Right atrium auricular region (tissue), 2 donors: ENCODE measurements at regions not wholly inside any gene's neighbourhood (a gene's known extent, or its start where the extent isn't known, plus 50 kb on each side); places are given as distances from the start of the nearest gene placed in this dataset.
A peak's percentile ranks its signal among the peaks of the same experiment; 100 is the strongest.

Experiments used
- DNase-seq: peaks from one replicate; pipeline ENCODE4 v3.0.0-alpha.2; 2019; ENCODE audit warnings: low spot score
- H3K27ac ChIP-seq, 2 donors: fragments of 200-600 bp; sonication (generic); 1 replicate in 1 of 2; 2 replicates in 1 of 2; pipeline ENCODE4 v1.5.1; 2016 to 2019
- H3K27me3 ChIP-seq, 2 donors: fragments of 200-600 bp; sonication (generic); one replicate each; pipeline versions ENCODE4 v1.5.1 to v1.6.0; 2017 to 2019
- H3K36me3 ChIP-seq: fragments of 200-600 bp; sonication (generic); one replicate; pipeline ENCODE4 v1.5.1; 2016
- H3K4me1 ChIP-seq, 2 donors: fragments of 200-600 bp; sonication (generic); one replicate each; pipeline versions ENCODE4 v1.5.1 to v1.6.0; 2017 to 2019
- H3K4me3 ChIP-seq, 2 donors: fragments of 200-600 bp; sonication (generic); 1 replicate in 1 of 2; 2 replicates in 1 of 2; pipeline ENCODE4 v1.5.1; 2017 to 2019; ENCODE audit warnings: mild to moderate bottlenecking in 1 of 2, moderate library complexity in 1 of 2
- H3K9me3 ChIP-seq, 2 donors: fragments of 200-600 bp; sonication (generic); one replicate each; pipeline ENCODE4 v1.5.1; 2019
- CTCF ChIP-seq, 2 donors: fragments of 200-600 bp; sonication (generic); IDR thresholded peaks; one replicate each; pipeline ENCODE4 v1.5.1; 2019; ENCODE audit warnings: antibody characterized with exemption in 2 of 2

- Histone ChIP-seq H3K36me3 (no peaks in the 10 kb centered on the region), H3K27ac (peak overlapping the region in 1 of 2 donors; percentile 40), H3K4me1 (no peaks in the 10 kb centered on the region), H3K27me3 (no peaks in the 10 kb centered on the region), H3K4me3 (no peak overlapping the region), H3K9me3 (no peaks in the 10 kb centered on the region)
- no peak for DNase-seq
- TF ChIP-seq CTCF (IDR thresholded peaks at IDR 0.05), result no peak
Observed at GRCh38 chr6:18328070-18328469, 59.1 kb upstream of the RNF144B start.

DNA sequence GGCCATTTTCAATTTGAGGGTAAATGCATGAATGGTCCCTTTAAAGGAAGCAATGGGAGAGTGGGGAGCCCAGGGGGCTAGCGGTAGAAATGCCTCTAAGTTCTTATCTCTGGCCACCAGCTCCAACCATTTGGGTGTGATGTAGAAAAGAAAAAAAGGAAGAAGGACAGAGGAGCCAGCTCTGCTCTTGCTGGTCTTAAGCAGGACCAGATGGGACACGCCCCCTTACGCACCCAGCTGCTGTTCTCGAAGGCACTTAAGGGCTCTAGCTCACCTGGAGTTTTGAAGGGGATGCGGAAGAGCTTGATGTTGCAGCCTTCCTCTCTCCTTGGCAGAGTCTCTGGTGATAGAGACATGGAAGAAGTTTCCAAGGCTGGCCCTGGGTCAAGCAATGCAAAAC is 59.5 kb upstream of the RNF144B start:
- DNase-seq, result peak; percentile 65
- peak overlapping the region in 1 of 2 donors; percentile 40 for H3K27ac ChIP-seq
- H3K4me3 ChIP-seq, result no peak overlapping the region
- H3K9me3 ChIP-seq, result no peaks in the 10 kb centered on the region
- no peak for TF ChIP-seq CTCF (IDR thresholded peaks at IDR 0.05)
- no peaks in the 10 kb centered on the region for H3K4me1 ChIP-seq
- no peaks in the 10 kb centered on the region for H3K36me3 ChIP-seq
- no peaks in the 10 kb centered on the region for H3K27me3 ChIP-seq

GRCh38 chr6:18326980-18327379 is 60.2 kb upstream of the RNF144B start:
- H3K4me1 ChIP-seq, result no peaks in the 10 kb centered on the region
- no peak overlapping the region for H3K4me3 ChIP-seq
- no peaks in the 10 kb centered on the region for H3K36me3 ChIP-seq
- H3K27ac ChIP-seq, result no peak overlapping the region
- H3K9me3 ChIP-seq, result no peaks in the 10 kb centered on the region
- DNase-seq, result no peak
- TF ChIP-seq CTCF (IDR thresholded peaks at IDR 0.05), result no peak
- no peaks in the 10 kb centered on the region for H3K27me3 ChIP-seq

DNA sequence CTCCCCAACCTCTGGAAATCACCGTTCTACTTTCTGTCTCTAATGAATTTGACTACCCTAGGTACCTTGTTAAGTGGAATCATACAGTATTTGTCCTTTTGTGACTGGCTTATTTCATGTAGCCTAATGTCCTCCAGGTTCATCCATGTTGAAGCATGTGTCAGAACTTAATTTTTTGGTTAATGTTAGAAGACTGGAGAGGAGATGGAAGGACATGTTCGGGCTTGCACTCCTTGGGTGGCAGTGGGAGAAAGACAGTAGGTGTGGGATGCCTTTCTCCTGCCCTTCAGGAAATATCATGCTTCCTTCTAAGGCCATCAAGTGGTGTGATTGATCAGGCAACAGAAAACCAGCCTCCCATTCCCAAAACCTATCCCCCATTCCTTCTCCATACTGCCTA is 61.1 kb upstream of the RNF144B start:
- H3K4me1 ChIP-seq, result no peaks in the 10 kb centered on the region
- H3K9me3 ChIP-seq, result no peaks in the 10 kb centered on the region
- TF ChIP-seq CTCF (IDR thresholded peaks at IDR 0.05), result no peak
- no peak for DNase-seq
- H3K27ac ChIP-seq, result no peak overlapping the region
- H3K27me3 ChIP-seq, result no peaks in the 10 kb centered on the region
- H3K36me3 ChIP-seq, result no peaks in the 10 kb centered on the region
- no peak overlapping the region for H3K4me3 ChIP-seq

GRCh38 chr6:18324706-18325042 is 60.3 kb upstream of the DEK start:
- H3K4me1 ChIP-seq, result no peaks in the 10 kb centered on the region
- no peaks in the 10 kb centered on the region for H3K9me3 ChIP-seq
- TF ChIP-seq CTCF (IDR thresholded peaks at IDR 0.05), result no peak
- no peaks in the 10 kb centered on the region for H3K36me3 ChIP-seq
- H3K27ac ChIP-seq, result no peak overlapping the region
- H3K4me3 ChIP-seq, result no peak overlapping the region
- no peaks in the 10 kb centered on the region for H3K27me3 ChIP-seq
- no peak for DNase-seq

DNA sequence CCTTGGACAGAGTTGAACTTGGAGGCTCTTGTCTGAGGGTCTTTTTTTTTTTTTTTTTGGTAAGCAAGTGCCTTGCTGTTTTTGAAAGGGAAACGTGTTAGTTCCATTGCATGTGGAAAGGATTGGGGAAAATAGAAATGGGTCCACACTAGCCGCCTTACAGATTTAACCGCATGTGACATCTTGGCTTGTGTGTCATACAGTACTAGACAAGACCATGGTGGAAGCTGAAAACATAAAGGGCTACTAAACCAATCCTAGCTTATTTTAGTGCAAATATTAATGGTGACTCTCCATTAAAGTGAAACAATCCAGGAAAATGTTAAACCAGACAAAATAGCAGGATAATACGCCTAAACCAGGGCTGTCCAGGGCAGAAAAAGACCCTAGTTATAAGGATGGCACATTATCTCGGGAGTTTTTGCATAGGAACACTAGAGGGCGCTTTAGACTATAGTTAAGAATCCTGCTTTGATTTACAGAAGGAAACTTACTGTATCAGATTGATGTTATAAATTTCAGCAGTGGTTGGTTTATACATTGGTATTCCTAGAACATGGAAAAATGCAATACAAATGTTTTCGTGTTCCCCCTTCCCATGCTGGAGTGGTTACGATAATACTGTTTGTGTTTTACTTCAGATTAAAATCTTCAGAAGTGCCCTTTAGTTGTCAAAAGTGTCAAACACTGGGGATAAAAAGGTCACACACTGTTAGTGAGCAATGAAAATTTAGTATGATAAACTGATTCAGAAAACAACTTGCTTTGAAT is 59.8 kb upstream of the DEK start:
- Histone ChIP-seq H3K27me3 (no peaks in the 10 kb centered on the region), H3K27ac (no peak overlapping the region), H3K36me3 (no peaks in the 10 kb centered on the region), H3K4me3 (no peak overlapping the region), H3K9me3 (no peaks in the 10 kb centered on the region), H3K4me1 (no peaks in the 10 kb centered on the region)
- no peak for DNase-seq
- peak; percentile 46 to 83 for TF ChIP-seq CTCF (IDR thresholded peaks at IDR 0.05)
